Skeletal muscle tissue (tissue), 3 donors: ENCODE measurements at regions not wholly inside any gene's neighbourhood (a gene's known extent, or its start where the extent isn't known, plus 50 kb on each side); places are given as distances from the start of the nearest gene placed in this dataset.

ENCODE experiments used
- H3K27ac ChIP-seq: one replicate; pipeline ENCODE4 v1.7.0; 2013; ENCODE audit warnings: mild to moderate bottlenecking, low read depth, low read length, inconsistent platforms
- H3K27me3 ChIP-seq, 3 donors: one replicate each; pipeline ENCODE4 v1.7.0; 2013; ENCODE audit warnings: low read length in 3 of 3; ENCODE audit not compliant: control insufficient read depth in 3 of 3, insufficient read depth in 3 of 3
- H3K36me3 ChIP-seq, 3 donors: one replicate each; pipeline ENCODE4 v1.7.0; 2013; ENCODE audit warnings: low read length in 3 of 3; ENCODE audit not compliant: control insufficient read depth in 3 of 3, insufficient read depth in 3 of 3
- H3K4me1 ChIP-seq, 3 donors: one replicate each; pipeline ENCODE4 v1.7.0; 2013; ENCODE audit warnings: low read length in 3 of 3, mild to moderate bottlenecking in 3 of 3; ENCODE audit not compliant: control insufficient read depth in 3 of 3, insufficient read depth in 3 of 3
- H3K4me3 ChIP-seq, 3 donors: one replicate each; pipeline ENCODE4 v1.7.0; 2013; ENCODE audit warnings: low read length in 3 of 3
- H3K9ac ChIP-seq, 3 donors: one replicate each; pipeline ENCODE4 v1.7.0; 2013; ENCODE audit warnings: low read length in 3 of 3, mild to moderate bottlenecking in 3 of 3, moderate library complexity in 2 of 3, low read depth in 1 of 3
- H3K9me3 ChIP-seq, 3 donors: one replicate each; pipeline ENCODE4 v1.7.0; 2013; ENCODE audit warnings: low read length in 3 of 3; ENCODE audit not compliant: control insufficient read depth in 3 of 3
- donor health status: Osteomylitis.

DNA sequence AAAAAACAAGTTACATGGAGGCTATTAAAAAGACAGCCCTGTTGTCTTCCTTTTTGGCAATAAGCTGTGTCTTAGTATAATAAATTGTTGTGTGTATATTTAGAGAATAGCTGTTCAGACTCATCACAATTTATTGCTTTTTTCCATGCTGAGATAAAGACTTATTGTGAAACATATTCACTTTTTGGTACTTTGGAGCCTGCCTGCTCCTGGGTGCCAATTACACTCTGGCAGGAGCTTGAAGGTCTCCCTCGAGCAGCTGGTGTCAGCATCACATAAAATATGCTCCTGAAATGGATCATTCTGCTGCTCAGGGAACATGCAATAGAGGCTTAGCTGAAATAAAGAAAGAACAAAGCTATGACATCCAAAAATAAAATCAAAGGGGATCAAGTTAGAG lies 211.6 kb upstream of the DKK2 start:
- no peak overlapping the region for H3K4me3 ChIP-seq
- H3K9me3 ChIP-seq = no peaks in the 10 kb centered on the region
- H3K27ac ChIP-seq = no peak overlapping the region
- no peak overlapping the region for H3K9ac ChIP-seq
- peaks cover 0 to 4% (median 4%) of the 10 kb centered on the region in 3 donors for H3K4me1 ChIP-seq
- no peaks in the 10 kb centered on the region for H3K27me3 ChIP-seq
- no peaks in the 10 kb centered on the region for H3K36me3 ChIP-seq

- no peaks in the 10 kb centered on the region for H3K9me3 ChIP-seq
- H3K36me3 ChIP-seq = no peaks in the 10 kb centered on the region
- no peaks in the 10 kb centered on the region for H3K27me3 ChIP-seq
- no peak overlapping the region for H3K4me3 ChIP-seq
- H3K27ac ChIP-seq = no peak overlapping the region
- no peak overlapping the region for H3K9ac ChIP-seq
- peaks cover 0 to 4% (median 4%) of the 10 kb centered on the region in 3 donors for H3K4me1 ChIP-seq
Observed at GRCh38 chr4:107246761-107247160, 210.6 kb upstream of the DKK2 start.

DNA sequence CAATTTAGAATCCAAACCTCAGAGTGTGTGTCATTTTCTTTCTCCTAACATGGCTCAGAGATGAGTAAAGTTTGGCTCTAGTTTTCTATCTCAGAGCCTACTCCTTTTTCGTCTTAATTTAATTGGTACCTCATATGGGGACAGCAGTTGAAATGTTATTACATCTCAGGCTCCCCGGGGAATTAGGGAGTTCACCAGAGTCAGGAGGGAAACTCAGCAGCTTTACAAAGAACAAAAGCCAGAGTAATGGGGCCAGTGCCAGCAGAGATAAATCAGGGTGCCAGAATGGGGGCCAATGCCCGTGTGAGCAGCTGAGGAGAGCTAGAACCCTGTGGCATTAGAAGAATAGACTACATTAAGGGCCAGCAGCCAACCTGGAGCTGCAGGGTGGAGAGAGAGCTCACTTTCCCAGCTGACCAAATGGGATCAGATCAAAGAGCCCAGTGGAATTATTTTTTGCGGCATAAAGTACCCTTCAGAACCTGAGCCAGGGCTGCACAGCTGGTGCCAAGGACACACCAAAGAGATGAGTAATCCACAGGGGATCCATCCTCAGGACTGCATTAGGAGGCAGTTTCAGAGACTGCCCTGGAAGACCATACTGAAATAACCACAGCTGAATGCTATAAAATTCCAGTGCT lies 207.1 kb upstream of the DKK2 start:
- no peaks in the 10 kb centered on the region for H3K27me3 ChIP-seq
- H3K4me3 ChIP-seq = peak overlapping the region in 1 of 3 donors; percentile 31
- peaks cover 0 to 4% (median 4%) of the 10 kb centered on the region in 3 donors for H3K4me1 ChIP-seq
- H3K9me3 ChIP-seq = no peaks in the 10 kb centered on the region
- H3K9ac ChIP-seq = no peak overlapping the region
- H3K27ac ChIP-seq = no peak overlapping the region
- H3K36me3 ChIP-seq = no peaks in the 10 kb centered on the region

GRCh38 chr4:107220976-107221375 lies 184.9 kb upstream of the DKK2 start:
- Histone ChIP-seq H3K27me3 (no peaks in the 10 kb centered on the region), H3K9me3 (no peaks in the 10 kb centered on the region), H3K27ac (no peak overlapping the region), H3K4me3 (no peak overlapping the region), H3K9ac (no peak overlapping the region), H3K4me1 (no peaks in the 10 kb centered on the region), H3K36me3 (no peaks in the 10 kb centered on the region)

GRCh38 chr4:107219681-107220080 lies 183.6 kb upstream of the DKK2 start:
- Histone ChIP-seq H3K36me3 (no peaks in the 10 kb centered on the region), H3K27me3 (no peaks in the 10 kb centered on the region), H3K9me3 (no peaks in the 10 kb centered on the region), H3K4me3 (no peak overlapping the region), H3K9ac (no peak overlapping the region), H3K27ac (no peak overlapping the region), H3K4me1 (no peaks in the 10 kb centered on the region)

GRCh38 chr4:107216379-107216778 lies 180.3 kb upstream of the DKK2 start:
- Histone ChIP-seq H3K4me1 (no peaks in the 10 kb centered on the region), H3K27me3 (no peaks in the 10 kb centered on the region), H3K4me3 (no peak overlapping the region), H3K27ac (no peak overlapping the region), H3K9me3 (no peaks in the 10 kb centered on the region), H3K36me3 (no peaks in the 10 kb centered on the region), H3K9ac (no peak overlapping the region)

DNA sequence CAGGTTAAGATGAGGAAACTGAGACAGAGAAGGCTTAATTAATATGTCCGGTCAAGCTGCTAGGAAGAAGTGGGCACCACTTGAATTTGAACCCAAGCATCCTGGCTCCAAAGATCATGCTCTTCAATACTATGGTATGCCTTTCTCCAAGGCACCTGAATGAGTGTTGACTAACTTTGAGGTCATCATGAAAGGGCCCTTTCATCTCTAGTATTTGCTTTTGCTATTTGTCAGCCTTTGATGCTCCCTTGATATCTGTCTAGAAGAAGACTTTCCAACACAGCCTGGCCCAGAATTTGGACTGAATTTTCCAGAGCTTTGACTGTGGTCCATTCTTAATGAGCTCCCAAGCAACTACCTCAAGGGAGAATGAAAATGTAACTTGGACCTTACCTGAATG lies 179.1 kb upstream of the DKK2 start:
- Histone ChIP-seq H3K9ac (no peak overlapping the region), H3K27me3 (no peaks in the 10 kb centered on the region), H3K4me1 (peaks cover 0 to 2% (median 0%) of the 10 kb centered on the region in 3 donors), H3K27ac (no peak overlapping the region), H3K36me3 (no peaks in the 10 kb centered on the region), H3K4me3 (no peak overlapping the region), H3K9me3 (no peaks in the 10 kb centered on the region)

GRCh38 chr4:107213880-107214279 lies 177.8 kb upstream of the DKK2 start:
- H3K27ac ChIP-seq = no peak overlapping the region
- peaks cover 0 to 2% (median 0%) of the 10 kb centered on the region in 3 donors for H3K4me1 ChIP-seq
- no peaks in the 10 kb centered on the region for H3K36me3 ChIP-seq
- no peaks in the 10 kb centered on the region for H3K9me3 ChIP-seq
- no peak overlapping the region for H3K9ac ChIP-seq
- no peak overlapping the region for H3K4me3 ChIP-seq
- H3K27me3 ChIP-seq = no peaks in the 10 kb centered on the region

DNA sequence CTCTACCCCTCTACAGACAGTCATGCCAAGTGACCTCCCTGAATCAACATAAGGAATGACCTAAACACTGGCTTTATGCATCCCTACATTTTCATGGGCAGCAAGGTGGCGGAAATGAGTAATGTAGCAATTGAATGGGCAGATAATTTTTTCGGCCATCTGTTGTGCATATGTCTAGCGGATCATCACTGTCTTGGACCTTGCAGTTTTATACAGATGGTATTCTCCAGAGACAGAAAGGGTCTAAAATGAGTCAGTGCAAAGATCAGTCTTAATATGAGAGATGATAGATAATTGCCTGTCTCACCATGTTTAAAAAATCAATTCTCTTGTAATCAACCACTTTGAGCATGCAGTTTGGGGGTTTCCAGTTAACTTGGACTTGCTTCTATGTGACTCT lies 177.3 kb upstream of the DKK2 start:
- H3K4me1 ChIP-seq = peaks cover 0 to 2% (median 0%) of the 10 kb centered on the region in 3 donors
- no peak overlapping the region for H3K9ac ChIP-seq
- no peak overlapping the region for H3K4me3 ChIP-seq
- no peaks in the 10 kb centered on the region for H3K36me3 ChIP-seq
- H3K9me3 ChIP-seq = no peaks in the 10 kb centered on the region
- no peak overlapping the region for H3K27ac ChIP-seq
- H3K27me3 ChIP-seq = no peaks in the 10 kb centered on the region

- H3K36me3 ChIP-seq = no peaks in the 10 kb centered on the region
- H3K4me3 ChIP-seq = no peak overlapping the region
- H3K4me1 ChIP-seq = peaks cover 0 to 2% (median 0%) of the 10 kb centered on the region in 3 donors
- H3K9ac ChIP-seq = no peak overlapping the region
- no peaks in the 10 kb centered on the region for H3K27me3 ChIP-seq
- no peaks in the 10 kb centered on the region for H3K9me3 ChIP-seq
- no peak overlapping the region for H3K27ac ChIP-seq
Observed at GRCh38 chr4:107212565-107212964, 176.5 kb upstream of the DKK2 start.
